Prostate gland (tissue), 2 donors: ENCODE measurements at regions not wholly inside any gene's neighbourhood (a gene's known extent, or its start where the extent isn't known, plus 50 kb on each side); places are given as distances from the start of the nearest gene placed in this dataset.

Source experiments
- DNase-seq: peaks from one replicate; pipeline ENCODE4 v3.0.0-alpha.2; 2019; ENCODE audit warnings: low spot score
- H3K27ac ChIP-seq, 2 donors: fragments of 200-600 bp; sonication (generic); 2 replicates each; pipeline ENCODE4 v1.5.1; 2017 to 2019
- H3K27me3 ChIP-seq: fragments of 200-600 bp; sonication (generic); replicated peaks from 2 replicates; pipeline ENCODE4 v1.5.1; 2019; ENCODE audit not compliant: insufficient read depth
- H3K36me3 ChIP-seq, 2 donors: fragments of 200-600 bp; sonication (generic); 1 replicate in 1 of 2; 2 replicates in 1 of 2; pipeline versions ENCODE4 v1.5.1 to v1.8.1; 2017 to 2019
- H3K4me1 ChIP-seq: fragments of 200-600 bp; sonication (generic); replicated peaks from 2 replicates; pipeline ENCODE4 v1.5.1; 2019
- H3K4me3 ChIP-seq, 2 donors: fragments of 200-600 bp; sonication (generic); 2 replicates each; pipeline ENCODE4 v1.5.1; 2017 to 2019
- H3K9me3 ChIP-seq: fragments of 200-600 bp; sonication (generic); 2 replicates; pipeline ENCODE4 v1.5.1; 2017
- POLR2A ChIP-seq: fragments of 450-650 bp; IDR thresholded peaks from one replicate; pipeline ENCODE4 v1.6.1; 2016; ENCODE audit warnings: antibody characterized with exemption, mild to moderate bottlenecking
- POLR2AphosphoS5 ChIP-seq: sonication (generic); formaldehyde crosslinking; IDR thresholded peaks from one replicate; pipeline ENCODE4 v1.6.1; 2017; ENCODE audit warnings: antibody characterized with exemption
- WGBS: methylation state at CpG from one replicate; pipeline ENCODE4 v1.1.5; 2018; 5-methylcytosine and 5-hydroxymethylcytosine counted together
- intact Hi-C: fragments of 100-400 bp; cut with DNase I; formaldehyde crosslinking; loops from one replicate; pipeline ENCODE4 v1.14.2; 2022
- TF ChIP-seq, protein P1 (sequence below), 4 experiments: fragments of 200-600 bp in 2 of 4; fragments of 450-650 bp in 2 of 4; sonication (generic) in 2 of 4; IDR thresholded peaks; 1 replicate in 3 of 4; 2 replicates in 1 of 4; pipeline ENCODE4 v1.5.1; 2016 to 2019; ENCODE audit warnings: antibody characterized with exemption in 4 of 4, mild to moderate bottlenecking in 2 of 4, moderate library complexity in 2 of 4

- no peak for TF ChIP-seq POLR2AphosphoS5
- TF ChIP-seq POLR2A = no peak
- TF ChIP-seq, protein P1, sequence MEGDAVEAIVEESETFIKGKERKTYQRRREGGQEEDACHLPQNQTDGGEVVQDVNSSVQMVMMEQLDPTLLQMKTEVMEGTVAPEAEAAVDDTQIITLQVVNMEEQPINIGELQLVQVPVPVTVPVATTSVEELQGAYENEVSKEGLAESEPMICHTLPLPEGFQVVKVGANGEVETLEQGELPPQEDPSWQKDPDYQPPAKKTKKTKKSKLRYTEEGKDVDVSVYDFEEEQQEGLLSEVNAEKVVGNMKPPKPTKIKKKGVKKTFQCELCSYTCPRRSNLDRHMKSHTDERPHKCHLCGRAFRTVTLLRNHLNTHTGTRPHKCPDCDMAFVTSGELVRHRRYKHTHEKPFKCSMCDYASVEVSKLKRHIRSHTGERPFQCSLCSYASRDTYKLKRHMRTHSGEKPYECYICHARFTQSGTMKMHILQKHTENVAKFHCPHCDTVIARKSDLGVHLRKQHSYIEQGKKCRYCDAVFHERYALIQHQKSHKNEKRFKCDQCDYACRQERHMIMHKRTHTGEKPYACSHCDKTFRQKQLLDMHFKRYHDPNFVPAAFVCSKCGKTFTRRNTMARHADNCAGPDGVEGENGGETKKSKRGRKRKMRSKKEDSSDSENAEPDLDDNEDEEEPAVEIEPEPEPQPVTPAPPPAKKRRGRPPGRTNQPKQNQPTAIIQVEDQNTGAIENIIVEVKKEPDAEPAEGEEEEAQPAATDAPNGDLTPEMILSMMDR (IDR thresholded peaks at IDR 0.05) = no peak
- intact Hi-C loops = no loop called here
- no peak for DNase-seq
- Histone ChIP-seq H3K4me1 (no peaks in the 10 kb centered on the region), H3K4me3 (no peak overlapping the region), H3K27me3 (no peaks in the 10 kb centered on the region), H3K9me3 (no peaks in the 10 kb centered on the region), H3K27ac (no peak overlapping the region), H3K36me3 (no peaks in the 10 kb centered on the region)
These were observed 390.2 kb downstream of the EPM2A start for GRCh38 chr6:145345094-145345493.

- no peak for DNase-seq
- H3K4me1 ChIP-seq = no peaks in the 10 kb centered on the region
- TF ChIP-seq POLR2A (no peak), POLR2AphosphoS5 (no peak)
- TF ChIP-seq, protein P1 (IDR thresholded peaks at IDR 0.05) = no peak
- no peak overlapping the region for H3K4me3 ChIP-seq
- no peak overlapping the region for H3K27ac ChIP-seq
- WGBS = 85% methylated on average over 2 of the region's 2 CpGs
- intact Hi-C loops = no loop called here
- H3K9me3 ChIP-seq = no peaks in the 10 kb centered on the region
- H3K27me3 ChIP-seq = no peaks in the 10 kb centered on the region
- H3K36me3 ChIP-seq = no peaks in the 10 kb centered on the region
These were observed 388.1 kb downstream of the EPM2A start for GRCh38 chr6:145347216-145347615.

DNA sequence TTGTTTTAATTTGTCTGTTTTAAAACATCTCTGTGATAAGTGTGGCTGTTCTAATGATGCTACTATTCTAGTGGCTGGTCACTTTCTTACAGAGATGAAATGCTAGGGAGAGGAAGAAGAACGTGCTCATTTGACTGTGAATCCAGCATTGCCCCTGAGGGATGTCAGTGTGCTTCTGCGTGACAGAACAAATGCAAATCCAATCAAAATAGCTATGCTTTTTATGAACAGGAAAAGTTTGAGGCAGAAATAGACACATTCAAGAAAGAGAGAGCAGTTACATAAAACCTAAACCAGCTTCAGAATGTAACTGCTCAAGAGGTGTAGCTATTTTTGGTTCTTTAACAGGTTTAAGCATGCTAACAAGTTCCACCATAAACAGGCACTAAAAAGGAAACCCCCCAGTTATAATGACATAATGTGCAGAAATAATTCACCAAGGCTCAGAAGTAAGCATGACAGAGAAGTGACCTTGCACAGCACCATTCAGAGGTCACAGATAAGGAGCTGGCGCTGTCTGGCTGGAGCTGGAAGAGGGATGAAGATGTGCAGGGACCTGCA is 385.3 kb downstream of the EPM2A start:
- TF ChIP-seq, protein P1 (IDR thresholded peaks at IDR 0.05) = no peak
- no peak for TF ChIP-seq POLR2A
- TF ChIP-seq POLR2AphosphoS5 = no peak
- Histone ChIP-seq H3K9me3 (no peaks in the 10 kb centered on the region), H3K27me3 (no peaks in the 10 kb centered on the region), H3K27ac (no peak overlapping the region), H3K4me1 (no peaks in the 10 kb centered on the region), H3K4me3 (no peak overlapping the region), H3K36me3 (no peaks in the 10 kb centered on the region)
- WGBS = 56% methylated on average over 3 of the region's 3 CpGs
- intact Hi-C loops = no loop called here
- DNase-seq = no peak

GRCh38 chr6:145350928-145351327 is 384.4 kb downstream of the EPM2A start:
- Histone ChIP-seq H3K4me3 (no peak overlapping the region), H3K27ac (no peak overlapping the region), H3K27me3 (no peaks in the 10 kb centered on the region), H3K36me3 (no peaks in the 10 kb centered on the region), H3K4me1 (no peaks in the 10 kb centered on the region), H3K9me3 (no peaks in the 10 kb centered on the region)
- 93% methylated on average over 3 of the region's 3 CpGs for WGBS
- intact Hi-C loops = no loop called here
- TF ChIP-seq POLR2AphosphoS5 (no peak), POLR2A (no peak)
- TF ChIP-seq, protein P1 (IDR thresholded peaks at IDR 0.05) = no peak
- no peak for DNase-seq

- no peaks in the 10 kb centered on the region for H3K36me3 ChIP-seq
- TF ChIP-seq POLR2A = no peak
- no peak for TF ChIP-seq POLR2AphosphoS5
- TF ChIP-seq, protein P1 (IDR thresholded peaks at IDR 0.05) = no peak
- DNase-seq = no peak
- H3K27me3 ChIP-seq = no peaks in the 10 kb centered on the region
- no peaks in the 10 kb centered on the region for H3K4me1 ChIP-seq
- no peaks in the 10 kb centered on the region for H3K9me3 ChIP-seq
- no peak overlapping the region for H3K4me3 ChIP-seq
- H3K27ac ChIP-seq = no peak overlapping the region
- 92% methylated on average over 11 of the region's 11 CpGs for WGBS
- intact Hi-C loops = no loop called here
These were observed 382.8 kb downstream of the EPM2A start for GRCh38 chr6:145352382-145353080.
